Esophagus muscularis mucosa (tissue), 4 donors: ENCODE measurements at regions not wholly inside any gene's neighbourhood (a gene's known extent, or its start where the extent isn't known, plus 50 kb on each side); places are given as distances from the start of the nearest gene placed in this dataset.

Experiments used
- CTCF ChIP-seq, 3 experiments: fragments of 200-600 bp in 2 of 3; fragments of 450-650 bp in 1 of 3; sonication (generic) in 2 of 3; IDR thresholded peaks; one replicate each; pipeline ENCODE4 v1.5.1; 2017 to 2019; ENCODE audit warnings: antibody characterized with exemption in 3 of 3, mild to moderate bottlenecking in 2 of 3, moderate library complexity in 1 of 3
- EP300 ChIP-seq: sonication (generic); formaldehyde crosslinking; IDR thresholded peaks from one replicate; pipeline ENCODE4 v1.6.1; 2017; ENCODE audit warnings: antibody characterized with exemption
- POLR2A ChIP-seq: fragments of 450-650 bp; IDR thresholded peaks from one replicate; pipeline ENCODE4 v1.6.1; 2017; ENCODE audit warnings: antibody characterized with exemption, moderate library complexity, mild to moderate bottlenecking, low read depth
- POLR2AphosphoS5 ChIP-seq, 2 donors: sonication (generic); formaldehyde crosslinking; IDR thresholded peaks; one replicate each; pipeline ENCODE4 v1.6.1; 2017; ENCODE audit warnings: antibody characterized with exemption in 2 of 2

- TF ChIP-seq EP300, result no peak
- TF ChIP-seq CTCF (IDR thresholded peaks at IDR 0.05), result no peak
- TF ChIP-seq POLR2AphosphoS5 (IDR thresholded peaks at IDR 0.05), result no peak
- no peak for TF ChIP-seq POLR2A
Measured at GRCh38 chr14:22512106-22512814, 76.8 kb downstream of the DAD1 start.
